ENCODE measurements at regions not wholly inside any gene's neighbourhood (a gene's known extent, or its start where the extent isn't known, plus 50 kb on each side); places are given as distances from the start of the nearest gene placed in this dataset.

DNA sequence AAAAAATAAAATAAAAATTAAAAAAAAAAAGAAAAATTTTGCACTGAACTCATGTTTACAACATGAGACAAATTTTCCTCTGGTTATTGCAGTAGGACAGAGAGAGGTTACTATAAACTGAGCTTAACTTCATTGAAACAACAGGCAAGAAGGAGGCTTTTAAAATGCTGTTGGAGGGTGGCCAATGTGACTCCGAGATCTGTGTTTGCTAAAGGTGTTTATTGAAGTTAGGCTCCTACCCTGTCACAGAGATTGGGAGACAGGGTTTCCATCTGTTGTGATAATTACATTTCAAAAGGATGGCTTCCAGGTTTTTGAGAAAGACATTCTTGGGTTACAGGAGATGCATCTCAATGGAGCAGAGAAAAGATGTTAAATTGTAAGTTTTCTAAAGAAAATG is 370.5 kb upstream of the HS3ST1 start:
- no peak overlapping the region for H3K9ac ChIP-seq (ENCODE audit: insufficient read depth in 1 of 2, low read depth in 2 of 2, low read length in 2 of 2)
- H3K79me2 ChIP-seq (ENCODE audit: control insufficient read depth, insufficient read depth, low read length): no peaks in the 10 kb centered on the region
- intact Hi-C loops (cut with micrococcal nuclease) (no loop called here), in situ Hi-C loops (cut with MboI) (no loop called here)
- POLR2A ChIA-PET: no interaction called here
- ATAC-seq (no peak), DNase-seq (ENCODE audit: extremely low read depth in 1 of 4, low spot score in 3 of 4) (no peak), FAIRE-seq (no peak)
- H3K4me2 ChIP-seq (ENCODE audit: insufficient read depth, low read length): no peak overlapping the region
- no peaks in the 10 kb centered on the region for H3K9me3 ChIP-seq (replicated peaks; ENCODE audit: control insufficient read depth, insufficient read depth, low read depth, low read length)
- H3K27me3 ChIP-seq (ENCODE audit: control insufficient read depth in 2 of 2, insufficient read depth in 2 of 2, low read length in 2 of 2): no peaks in the 10 kb centered on the region
- no peak overlapping the region for H3K4me3 ChIP-seq
- H3K36me3 ChIP-seq (ENCODE audit: control insufficient read depth, insufficient read depth, low read length): no peaks in the 10 kb centered on the region
- H3K9me1 ChIP-seq (ENCODE audit: control insufficient read depth, insufficient read depth, low read length): no peaks in the 10 kb centered on the region
- no peak overlapping the region for H2AFZ ChIP-seq (ENCODE audit: low read depth, low read length)
- CTCF ChIA-PET (ENCODE audit: low intra/inter-chr PET ratio): no interaction called here
- no peak overlapping the region for H3K27ac ChIP-seq (ENCODE audit: extremely low read depth, low read depth, low read length)
- no peaks in the 10 kb centered on the region for H4K20me1 ChIP-seq (replicated peaks; ENCODE audit: control insufficient read depth, insufficient read depth, low read length)
- 7% methylated on average over 1 of the region's 1 CpG for whole genome bisulfite sequencing (ENCODE audit: insufficient coverage, low coverage, missing lambda C conversion rate)
- no TSS peak for BruUV-seq (replicated peaks)
- H3K4me1 ChIP-seq (replicated peaks in 1 of 2; ENCODE audit: control insufficient read depth in 2 of 2, insufficient read depth in 2 of 2, low read length in 2 of 2): no peaks in the 10 kb centered on the region
- TF ChIP-seq ZNF785 (CRISPR knock-in tag; IDR thresholded peaks at IDR 0.05) (no peak), ZBTB26 (CRISPR knock-in tag; IDR thresholded peaks at IDR 0.05) (no peak), ZNF175 (CRISPR knock-in tag; IDR thresholded peaks at IDR 0.05; ENCODE audit: low read depth) (no peak), ZC3H8 (IDR thresholded peaks at IDR 0.05) (no peak), LARP7 (IDR thresholded peaks at IDR 0.05) (no peak), TCF7 (IDR thresholded peaks at IDR 0.05; ENCODE audit: borderline replicate concordance) (no peak), E2F8 (IDR thresholded peaks at IDR 0.05; ENCODE audit: low read depth, partially characterized antibody) (no peak), MXD1 (CRISPR knock-in tag; IDR thresholded peaks at IDR 0.05; ENCODE audit: borderline replicate concordance, poor library complexity, severe bottlenecking) (no peak), RNF2 (IDR thresholded peaks at IDR 0.05) (no peak), CTCFL (IDR thresholded peaks at IDR 0.05; ENCODE audit: borderline replicate concordance, insufficient read depth, low read depth, low read length, poor library complexity, severe bottlenecking) (no peak), KLF13 (tag; IDR thresholded peaks at IDR 0.05; ENCODE audit: borderline replicate concordance, low read depth) (no peak), SRSF9 (IDR thresholded peaks at IDR 0.05; ENCODE audit: borderline replicate concordance, low read depth, low read length) (no peak), MLLT1 (IDR thresholded peaks at IDR 0.05) (no peak)

Measured in K562 (cell line).